ENCODE measurements at regions not wholly inside any gene's neighbourhood (a gene's known extent, or its start where the extent isn't known, plus 50 kb on each side); places are given as distances from the start of the nearest gene placed in this dataset.

DNA sequence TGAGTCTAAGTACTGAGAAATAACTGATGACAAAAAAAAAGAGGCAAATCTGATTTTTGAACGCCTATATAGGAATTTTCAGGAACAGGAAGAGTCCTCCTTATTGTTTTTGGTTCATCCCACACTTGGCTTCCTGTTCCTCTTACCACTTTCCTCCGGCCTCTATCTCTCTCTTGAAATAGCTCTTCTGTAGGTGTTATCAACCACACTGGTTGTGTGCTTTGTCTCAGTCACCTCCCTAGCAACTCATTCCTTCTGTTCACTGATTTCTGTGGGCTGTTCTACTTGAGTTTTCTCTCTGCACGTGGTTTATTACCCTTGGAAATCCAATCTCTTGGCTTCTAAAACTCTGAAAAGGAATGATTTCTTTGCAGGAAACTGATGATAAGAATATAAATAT is 78.7 kb upstream of the C11orf87 start:
- Histone ChIP-seq H3K27ac (ENCODE audit: low read depth, low read length) (no peak overlapping the region), H3K79me2 (ENCODE audit: insufficient read depth, low read length) (no peaks in the 10 kb centered on the region), H3K4me1 (ENCODE audit: control insufficient read depth in 1 of 2, insufficient read depth in 2 of 2, low read length in 2 of 2) (no peaks in the 10 kb centered on the region), H3K4me3 (replicated peaks in 1 of 2; ENCODE audit: low read depth in 1 of 2, low read length in 2 of 2) (no peak overlapping the region), H3K9ac (ENCODE audit: low read length) (no peak overlapping the region), H2AFZ (ENCODE audit: low read depth, low read length, poor library complexity, severe bottlenecking) (no peak overlapping the region), H4K20me1 (ENCODE audit: insufficient read depth) (no peaks in the 10 kb centered on the region), H3K36me3 (ENCODE audit: control insufficient read depth in 1 of 2, insufficient read depth in 2 of 2, low read length in 2 of 2) (no peaks in the 10 kb centered on the region), H3K27me3 (ENCODE audit: insufficient read depth, low read length) (no peaks in the 10 kb centered on the region), H3K4me2 (ENCODE audit: low read length) (no peak overlapping the region), H3K9me2 (ENCODE audit: insufficient read depth) (no peaks in the 10 kb centered on the region), H3K9me3 (ENCODE audit: control insufficient read depth in 1 of 2, insufficient read depth in 1 of 2, low read depth in 1 of 2, low read length in 2 of 2) (no peaks in the 10 kb centered on the region)
- ChIA-PET CTCF (no interaction called here), POLR2A (no interaction called here), RAD21 (ENCODE audit: low non-redundant PET in 1 of 2, low total read pairs in 2 of 2, uncharacterized antibody in 2 of 2, unreplicated experiment in 2 of 2) (no interaction called here)
- intact Hi-C loops (cut with micrococcal nuclease): no loop called here
- TF ChIP-seq, protein P1, sequence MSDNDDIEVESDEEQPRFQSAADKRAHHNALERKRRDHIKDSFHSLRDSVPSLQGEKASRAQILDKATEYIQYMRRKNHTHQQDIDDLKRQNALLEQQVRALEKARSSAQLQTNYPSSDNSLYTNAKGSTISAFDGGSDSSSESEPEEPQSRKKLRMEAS (IDR thresholded peaks at IDR 0.05): no peak
- no peak for TF ChIP-seq ELF1 (IDR thresholded peaks at IDR 0.05; ENCODE audit: borderline replicate concordance, low read depth)
- BruUV-seq (replicated peaks): no TSS peak
- ATAC-seq (no peak), DNase-seq (ENCODE audit: low read depth, low spot score) (no peak)

DNA sequence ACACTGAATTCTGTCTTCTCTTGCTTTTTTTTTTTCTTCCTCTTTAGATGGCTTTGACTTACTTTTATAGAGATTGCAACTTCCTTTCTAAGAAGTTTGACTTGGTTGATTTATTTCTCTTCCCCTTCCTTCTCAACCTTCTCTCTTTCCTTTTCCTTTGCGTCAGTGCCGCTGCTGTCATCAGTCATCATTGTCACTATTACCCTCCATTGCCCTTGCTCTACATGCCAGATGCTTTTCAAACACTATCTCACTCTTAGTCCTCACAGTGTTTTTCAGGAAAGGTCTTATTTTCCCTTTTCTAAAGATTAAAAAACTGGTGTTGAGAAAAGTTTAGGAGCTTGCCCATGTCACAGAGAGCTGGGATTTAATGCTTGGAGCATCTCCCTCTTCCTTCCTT is 74.7 kb upstream of the C11orf87 start:
- Histone ChIP-seq H3K4me1 (ENCODE audit: control insufficient read depth in 1 of 2, insufficient read depth in 2 of 2, low read length in 2 of 2) (peaks cover 0 to 9% of the 10 kb centered on the region in 2 experiments; a peak in 1 of 4 replicates), H3K79me2 (ENCODE audit: insufficient read depth, low read length) (no peaks in the 10 kb centered on the region), H3K4me3 (replicated peaks in 1 of 2; ENCODE audit: low read depth in 1 of 2, low read length in 2 of 2) (no peak overlapping the region), H2AFZ (ENCODE audit: low read depth, low read length, poor library complexity, severe bottlenecking) (no peak overlapping the region), H4K20me1 (ENCODE audit: insufficient read depth) (no peaks in the 10 kb centered on the region), H3K9ac (ENCODE audit: low read length) (no peak overlapping the region), H3K9me2 (ENCODE audit: insufficient read depth) (no peaks in the 10 kb centered on the region), H3K36me3 (ENCODE audit: control insufficient read depth in 1 of 2, insufficient read depth in 2 of 2, low read length in 2 of 2) (no peaks in the 10 kb centered on the region), H3K27ac (ENCODE audit: low read depth, low read length) (no peak overlapping the region), H3K9me3 (ENCODE audit: control insufficient read depth in 1 of 2, insufficient read depth in 1 of 2, low read depth in 1 of 2, low read length in 2 of 2) (no peaks in the 10 kb centered on the region), H3K4me2 (ENCODE audit: low read length) (no peak overlapping the region), H3K27me3 (ENCODE audit: insufficient read depth, low read length) (no peaks in the 10 kb centered on the region)
- ChIA-PET CTCF (no interaction called here), RAD21 (ENCODE audit: low non-redundant PET in 1 of 2, low total read pairs in 2 of 2, uncharacterized antibody in 2 of 2, unreplicated experiment in 2 of 2) (no interaction called here), POLR2A (no interaction called here)
- DNase-seq (ENCODE audit: low read depth, low spot score) (no peak), ATAC-seq (no peak)
- BruUV-seq (replicated peaks): no TSS peak
- intact Hi-C loops (cut with micrococcal nuclease): no loop called here
- no peak for TF ChIP-seq EZH2 (IDR thresholded peaks at IDR 0.05)
- TF ChIP-seq, protein P2, sequence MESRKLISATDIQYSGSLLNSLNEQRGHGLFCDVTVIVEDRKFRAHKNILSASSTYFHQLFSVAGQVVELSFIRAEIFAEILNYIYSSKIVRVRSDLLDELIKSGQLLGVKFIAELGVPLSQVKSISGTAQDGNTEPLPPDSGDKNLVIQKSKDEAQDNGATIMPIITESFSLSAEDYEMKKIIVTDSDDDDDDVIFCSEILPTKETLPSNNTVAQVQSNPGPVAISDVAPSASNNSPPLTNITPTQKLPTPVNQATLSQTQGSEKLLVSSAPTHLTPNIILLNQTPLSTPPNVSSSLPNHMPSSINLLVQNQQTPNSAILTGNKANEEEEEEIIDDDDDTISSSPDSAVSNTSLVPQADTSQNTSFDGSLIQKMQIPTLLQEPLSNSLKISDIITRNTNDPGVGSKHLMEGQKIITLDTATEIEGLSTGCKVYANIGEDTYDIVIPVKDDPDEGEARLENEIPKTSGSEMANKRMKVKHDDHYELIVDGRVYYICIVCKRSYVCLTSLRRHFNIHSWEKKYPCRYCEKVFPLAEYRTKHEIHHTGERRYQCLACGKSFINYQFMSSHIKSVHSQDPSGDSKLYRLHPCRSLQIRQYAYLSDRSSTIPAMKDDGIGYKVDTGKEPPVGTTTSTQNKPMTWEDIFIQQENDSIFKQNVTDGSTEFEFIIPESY (IDR thresholded peaks at IDR 0.05; ENCODE audit: extremely low read depth, insufficient replicate concordance, low read length): no peak
- TF ChIP-seq CBX3 (IDR thresholded peaks at IDR 0.05; ENCODE audit: low read depth): no peak
- no peak for TF ChIP-seq FOSL1 (IDR thresholded peaks at IDR 0.05; ENCODE audit: low read depth)
- no peak for TF ChIP-seq POLR2AphosphoS5 (IDR thresholded peaks at IDR 0.05; ENCODE audit: low read depth, low read length)
- no peak for TF ChIP-seq TCF7L2 (IDR thresholded peaks at IDR 0.05; ENCODE audit: borderline replicate concordance, extremely low read depth, insufficient read depth, insufficient read length)
- no peak for TF ChIP-seq EZH2phosphoT487 (IDR thresholded peaks at IDR 0.05; ENCODE audit: borderline replicate concordance)
- TF ChIP-seq YY1 (IDR thresholded peaks at IDR 0.05; ENCODE audit: extremely low read depth, insufficient replicate concordance, low read depth, low read length): no peak
- no peak for TF ChIP-seq ZFX (IDR thresholded peaks at IDR 0.05)
- no peak for TF ChIP-seq POLR2A (IDR thresholded peaks at IDR 0.05; ENCODE audit: borderline replicate concordance, extremely low read depth, insufficient read depth, insufficient read length)
- TF ChIP-seq JUND (IDR thresholded peaks at IDR 0.05): no peak
- TF ChIP-seq CEBPB (IDR thresholded peaks at IDR 0.05; ENCODE audit: low read depth): no peak
